GM23338 (cell line): ENCODE measurements at regions not wholly inside any gene's neighbourhood (a gene's known extent, or its start where the extent isn't known, plus 50 kb on each side); places are given as distances from the start of the nearest gene placed in this dataset.

Experiments
- ATAC-seq: fragments of 200-7000 bp; cut with Tn5 transposase; 3 replicates; pipeline ENCODE4 v1.9.1; 2020
- DNase-seq: peaks from one replicate; pipeline ENCODE4 v3.0.0-alpha.2; 2015; ENCODE audit warnings: low spot score
- H2AFZ ChIP-seq: fragments of 200-600 bp; sonication (generic); 2 replicates; pipeline ENCODE4 v1.8.0; 2016; ENCODE audit warnings: antibody characterized with exemption, mild to moderate bottlenecking, moderate library complexity
- H3F3A ChIP-seq: fragments of 200-600 bp; sonication (generic); replicated peaks from 2 replicates; pipeline ENCODE4 v1.8.0; 2017; ENCODE audit warnings: antibody characterized with exemption, mixed run types, low read depth
- H3K27ac ChIP-seq: fragments of 200-600 bp; sonication (generic); 2 replicates; pipeline ENCODE4 v1.6.1; 2016; ENCODE audit warnings: low read depth
- H3K27me3 ChIP-seq: fragments of 200-600 bp; sonication (generic); 2 replicates; pipeline ENCODE4 v1.8.0; 2016; ENCODE audit warnings: mild to moderate bottlenecking, mixed run types, moderate library complexity; ENCODE audit not compliant: insufficient read depth
- H3K36me3 ChIP-seq: fragments of 200-600 bp; sonication (generic); 2 replicates; pipeline ENCODE4 v1.8.0; 2016; ENCODE audit warnings: mild to moderate bottlenecking; ENCODE audit not compliant: insufficient read depth
- H3K4me1 ChIP-seq: fragments of 200-600 bp; sonication (generic); 2 replicates; pipeline ENCODE4 v1.8.0; 2016; ENCODE audit warnings: mild to moderate bottlenecking, moderate library complexity; ENCODE audit not compliant: insufficient read depth
- H3K4me2 ChIP-seq: fragments of 200-600 bp; sonication (generic); 2 replicates; pipeline ENCODE4 v1.7.1; 2017; ENCODE audit warnings: mixed run types
- H3K4me3 ChIP-seq: fragments of 200-600 bp; sonication (generic); 2 replicates; pipeline ENCODE4 v1.6.1; 2016; ENCODE audit warnings: mixed run types
- H3K79me2 ChIP-seq: fragments of 200-600 bp; sonication (generic); replicated peaks from 2 replicates; pipeline ENCODE4 v1.8.0; 2017; ENCODE audit warnings: mild to moderate bottlenecking; ENCODE audit not compliant: insufficient read depth
- H3K9me2 ChIP-seq: fragments of 200-600 bp; sonication (generic); 2 replicates; pipeline ENCODE4 v1.8.0; 2017; ENCODE audit not compliant: insufficient read depth
- H4K20me1 ChIP-seq: fragments of 200-600 bp; sonication (generic); replicated peaks from 2 replicates; pipeline ENCODE4 v1.8.0; 2017; ENCODE audit warnings: mild to moderate bottlenecking; ENCODE audit not compliant: insufficient read depth
- H3K27ac Mint-ChIP-seq: 2 replicates; pipeline ENCODE4 v1.8.0; 2020; ENCODE audit warnings: inconsistent platforms, mild to moderate bottlenecking, moderate library complexity, mixed read lengths
- H3K27me3 Mint-ChIP-seq: 3 replicates; pipeline ENCODE4 v1.8.0; 2022; ENCODE audit warnings: low read depth, mild to moderate bottlenecking, moderate library complexity, mixed read lengths, inconsistent platforms; ENCODE audit not compliant: insufficient read depth, poor library complexity
- H3K36me3 Mint-ChIP-seq: 3 replicates; pipeline ENCODE4 v1.8.0; 2021; ENCODE audit warnings: low read depth, mild to moderate bottlenecking, inconsistent platforms, moderate library complexity, mixed read lengths
- H3K4me1 Mint-ChIP-seq: 3 replicates; pipeline ENCODE4 v1.8.0; 2020; ENCODE audit warnings: mild to moderate bottlenecking, inconsistent platforms, mixed read lengths
- H3K4me3 Mint-ChIP-seq: 3 replicates; pipeline ENCODE4 v1.8.0; 2021; ENCODE audit warnings: moderate library complexity, mild to moderate bottlenecking, inconsistent platforms, mixed read lengths
- H3K9me3 Mint-ChIP-seq: 3 replicates; pipeline ENCODE4 v1.8.0; 2020; ENCODE audit warnings: moderate library complexity, mild to moderate bottlenecking, inconsistent platforms, mixed read lengths
- CREB1 ChIP-seq: fragments of 250-450 bp; sonication (Bioruptor Pico); IDR thresholded peaks from 2 replicates; pipeline ENCODE4 v1.5.0; 2020; ENCODE audit warnings: low read depth, mild to moderate bottlenecking, moderate library complexity
- ETS1 ChIP-seq: IDR thresholded peaks from 2 replicates; pipeline ENCODE4 v1.6.1; 2016; ENCODE audit warnings: antibody characterized with exemption
- EZH2 ChIP-seq: fragments of 200-600 bp; sonication (generic); IDR thresholded peaks from one replicate; pipeline ENCODE4 v1.8.0; 2017; ENCODE audit warnings: antibody characterized with exemption, mild to moderate bottlenecking, low read depth; ENCODE audit not compliant: unreplicated experiment
- EZH2phosphoT487 ChIP-seq: fragments of 200-600 bp; sonication (generic); IDR thresholded peaks from one replicate; pipeline ENCODE4 v1.8.1; 2018; ENCODE audit warnings: antibody characterized with exemption; ENCODE audit not compliant: unreplicated experiment
- JUNB ChIP-seq: IDR thresholded peaks from one replicate; pipeline ENCODE4 v1.6.1; 2016; ENCODE audit warnings: antibody characterized with exemption; ENCODE audit not compliant: unreplicated experiment
- REST ChIP-seq: IDR thresholded peaks from one replicate; pipeline ENCODE4 v1.6.1; 2018; ENCODE audit warnings: antibody characterized with exemption; ENCODE audit not compliant: unreplicated experiment
- ZNF114 ChIP-seq: fragments of 250-450 bp; sonication (Bioruptor Pico); IDR thresholded peaks from 2 replicates; pipeline ENCODE4 v1.5.0; 2020; ENCODE audit warnings: mild to moderate bottlenecking, moderate library complexity
- ZNF331 ChIP-seq: fragments of 250-450 bp; sonication (Bioruptor Pico); IDR thresholded peaks from 2 replicates; pipeline ENCODE4 v1.5.0; 2020; ENCODE audit warnings: low read depth, mild to moderate bottlenecking, moderate library complexity
- ZNF462 ChIP-seq: fragments of 250-450 bp; sonication (Bioruptor Pico); IDR thresholded peaks from 2 replicates; pipeline ENCODE4 v1.5.0; 2020; ENCODE audit warnings: mild to moderate bottlenecking, moderate library complexity

- no peak for TF ChIP-seq JUNB
- TF ChIP-seq ZNF462 (CRISPR knock-in tag), result no peak
- no peak for TF ChIP-seq EZH2phosphoT487
- no peak for TF ChIP-seq ZNF331 (CRISPR knock-in tag)
These were observed 149.8 kb upstream of the EOLA2 start (continued) for GRCh38 chrX:150088042-150088441.

DNA sequence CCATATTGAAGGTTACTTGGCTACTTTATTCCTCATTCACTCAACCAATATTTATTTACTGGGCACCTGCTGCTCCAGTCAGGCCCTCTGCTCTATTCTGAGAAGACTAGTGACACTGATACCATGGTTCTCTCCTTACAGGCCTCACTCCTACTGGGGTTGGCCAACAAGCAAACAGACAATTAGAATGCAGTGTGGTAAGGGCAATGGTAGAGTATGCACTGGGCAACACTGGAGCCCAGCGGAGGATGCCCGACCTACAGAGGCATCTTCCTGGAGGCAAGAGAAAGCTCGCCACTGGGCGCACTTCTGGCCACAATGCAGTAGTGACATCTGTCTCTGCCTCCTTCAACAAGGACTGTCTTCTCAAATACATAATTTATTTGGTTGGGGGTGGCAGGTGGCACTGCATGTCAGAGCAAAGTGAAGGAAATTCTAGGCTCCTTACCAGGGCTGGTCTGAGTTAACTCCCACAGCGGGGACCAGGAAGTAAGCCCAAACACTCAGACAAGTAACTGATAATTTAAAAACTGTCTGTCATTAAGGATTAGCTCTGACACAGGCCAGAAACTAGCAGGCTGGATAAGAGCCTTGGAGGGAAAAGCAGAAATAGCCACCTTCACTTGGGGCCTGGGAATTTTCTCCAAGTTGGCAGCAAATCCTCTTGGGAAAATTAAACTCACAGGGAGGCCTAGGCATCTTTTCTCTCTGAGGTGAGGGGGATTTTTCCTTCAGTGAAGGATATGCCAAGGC is 150.7 kb upstream of the EOLA2 start:
- H3K4me1 Mint-ChIP-seq, result no peaks in the 10 kb centered on the region
- H3K9me2 ChIP-seq, result no peaks in the 10 kb centered on the region
- no peak overlapping the region for H2AFZ ChIP-seq
- no peak overlapping the region for H3K4me3 Mint-ChIP-seq
- H3K9me3 Mint-ChIP-seq, result no peaks in the 10 kb centered on the region
- H3K27ac ChIP-seq, result no peak overlapping the region
- no peaks in the 10 kb centered on the region for H3K27me3 ChIP-seq
- H4K20me1 ChIP-seq, result no peaks in the 10 kb centered on the region
- H3K36me3 ChIP-seq, result no peaks in the 10 kb centered on the region
- H3K36me3 Mint-ChIP-seq, result no peaks in the 10 kb centered on the region
- no peaks in the 10 kb centered on the region for H3F3A ChIP-seq
- H3K4me3 ChIP-seq, result no peak overlapping the region
- no peak for ATAC-seq
- no peak overlapping the region for H3K27ac Mint-ChIP-seq
- no peak overlapping the region for H3K4me2 ChIP-seq
- H3K4me1 ChIP-seq, result no peaks in the 10 kb centered on the region
- H3K27me3 Mint-ChIP-seq, result peaks cover 2% of the 10 kb centered on the region
- no peak for DNase-seq
- no peaks in the 10 kb centered on the region for H3K79me2 ChIP-seq
- no peak for TF ChIP-seq ZNF114
- TF ChIP-seq CREB1 (CRISPR knock-in tag), result no peak
- TF ChIP-seq EZH2, result no peak
- TF ChIP-seq REST, result no peak
- no peak for TF ChIP-seq ETS1
